Stimulated activated memory B cell treated with anti-CD40 and anti-IgM and Interleukin-4, amounts not matched to agents 10 μg/mL and 1 μg/mL and 100 μg/mL, for 72 hours (primary cell): ENCODE measurements at regions not wholly inside any gene's neighbourhood (a gene's known extent, or its start where the extent isn't known, plus 50 kb on each side); places are given as distances from the start of the nearest gene placed in this dataset.

Experiments used
- ATAC-seq: fragments of 150-1000 bp; cut with Tn5 transposase; 2 replicates; pipeline ENCODE4 v1.10.0; 2021
- H3K27ac Mint-ChIP-seq: one replicate; pipeline ENCODE4 v1.8.0; 2022; ENCODE audit warnings: mild to moderate bottlenecking, mixed read lengths
- H3K27me3 Mint-ChIP-seq: one replicate; pipeline ENCODE4 v1.8.0; 2022; ENCODE audit warnings: mixed read lengths
- H3K36me3 Mint-ChIP-seq: one replicate; pipeline ENCODE4 v1.8.0; 2022; ENCODE audit warnings: mixed read lengths
- H3K4me1 Mint-ChIP-seq: one replicate; pipeline ENCODE4 v1.8.0; 2022; ENCODE audit warnings: mixed read lengths
- H3K4me3 Mint-ChIP-seq: one replicate; pipeline ENCODE4 v1.8.0; 2022; ENCODE audit warnings: mild to moderate bottlenecking, moderate library complexity, mixed read lengths
- H3K9me3 Mint-ChIP-seq: one replicate; pipeline ENCODE4 v1.8.0; 2022; ENCODE audit warnings: mixed read lengths

- Mint-ChIP-seq H3K27ac (no peak overlapping the region), H3K4me1 (no peaks in the 10 kb centered on the region), H3K9me3 (no peaks in the 10 kb centered on the region), H3K27me3 (peaks cover 17% of the 10 kb centered on the region), H3K36me3 (no peaks in the 10 kb centered on the region), H3K4me3 (no peak overlapping the region)
- no peak for ATAC-seq
Measured at GRCh38 chr5:67301285-67301903, 104.8 kb upstream of the CD180 start.

DNA sequence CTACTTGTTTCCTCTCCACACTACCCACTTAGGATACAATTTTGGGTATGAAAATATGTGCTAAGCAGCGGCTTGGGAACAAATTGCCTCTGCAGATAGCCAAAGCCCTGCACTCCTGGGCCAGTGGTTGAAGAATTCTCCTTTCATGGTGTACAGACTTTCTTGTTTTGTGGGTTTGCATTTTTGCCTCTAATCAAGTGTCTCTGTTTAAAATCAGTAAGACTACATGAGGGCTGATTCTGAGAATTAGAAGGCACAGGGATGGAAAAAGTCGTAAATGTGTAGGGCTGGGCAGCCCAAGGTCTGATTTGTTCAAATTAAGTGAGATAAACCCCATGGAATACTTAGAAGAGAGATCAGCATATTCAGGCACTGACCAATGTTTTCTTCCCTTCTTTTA is 103.7 kb upstream of the CD180 start:
- no peak for ATAC-seq
- Mint-ChIP-seq H3K9me3 (no peaks in the 10 kb centered on the region), H3K4me3 (no peak overlapping the region), H3K27ac (no peak overlapping the region), H3K4me1 (no peaks in the 10 kb centered on the region), H3K36me3 (no peaks in the 10 kb centered on the region), H3K27me3 (peaks cover 21% of the 10 kb centered on the region)

GRCh38 chr5:67299231-67299735 is 102.7 kb upstream of the CD180 start:
- Mint-ChIP-seq H3K4me3 (no peak overlapping the region), H3K36me3 (no peaks in the 10 kb centered on the region), H3K4me1 (no peaks in the 10 kb centered on the region), H3K27ac (no peak overlapping the region), H3K27me3 (peaks cover 31% of the 10 kb centered on the region), H3K9me3 (no peaks in the 10 kb centered on the region)
- no peak for ATAC-seq

DNA sequence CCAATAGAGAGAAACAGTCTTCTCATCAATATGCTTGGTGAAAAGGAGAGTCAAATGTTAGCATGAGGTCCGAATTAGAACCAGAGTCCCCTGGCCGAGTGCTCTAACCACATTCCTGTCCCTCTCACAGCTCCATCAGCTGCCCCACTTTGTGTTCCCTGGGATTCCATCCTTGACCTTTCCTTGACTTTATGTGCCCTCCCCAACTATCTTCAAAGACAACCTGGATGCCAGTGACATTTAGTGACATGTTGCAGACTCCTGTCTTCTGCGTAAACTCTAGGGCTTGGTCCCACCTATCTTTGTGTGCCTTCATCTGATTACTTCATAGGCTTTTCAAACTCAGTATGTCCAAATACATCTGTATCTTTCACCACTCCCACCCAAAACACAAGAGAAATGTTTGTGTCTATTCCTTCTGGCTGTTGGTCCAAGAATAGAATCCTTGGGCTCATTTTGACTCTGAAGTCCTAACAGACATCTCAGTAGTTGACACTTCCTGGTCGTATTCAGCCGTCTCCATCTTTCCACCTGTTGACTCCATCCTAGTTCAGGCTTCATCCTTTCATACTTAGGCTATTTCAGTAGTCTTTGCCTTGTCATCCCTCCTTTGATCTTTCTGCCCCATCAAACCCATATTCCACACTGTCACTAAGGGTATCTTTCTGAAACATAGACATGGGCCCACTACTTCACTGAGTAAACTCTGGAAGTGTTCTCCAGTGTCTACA is 101.4 kb upstream of the CD180 start:
- H3K4me3 Mint-ChIP-seq: no peak overlapping the region
- H3K27me3 Mint-ChIP-seq: peaks cover 34% of the 10 kb centered on the region
- H3K27ac Mint-ChIP-seq: no peak overlapping the region
- no peaks in the 10 kb centered on the region for H3K4me1 Mint-ChIP-seq
- no peaks in the 10 kb centered on the region for H3K36me3 Mint-ChIP-seq
- ATAC-seq: no peak
- H3K9me3 Mint-ChIP-seq: no peaks in the 10 kb centered on the region

DNA sequence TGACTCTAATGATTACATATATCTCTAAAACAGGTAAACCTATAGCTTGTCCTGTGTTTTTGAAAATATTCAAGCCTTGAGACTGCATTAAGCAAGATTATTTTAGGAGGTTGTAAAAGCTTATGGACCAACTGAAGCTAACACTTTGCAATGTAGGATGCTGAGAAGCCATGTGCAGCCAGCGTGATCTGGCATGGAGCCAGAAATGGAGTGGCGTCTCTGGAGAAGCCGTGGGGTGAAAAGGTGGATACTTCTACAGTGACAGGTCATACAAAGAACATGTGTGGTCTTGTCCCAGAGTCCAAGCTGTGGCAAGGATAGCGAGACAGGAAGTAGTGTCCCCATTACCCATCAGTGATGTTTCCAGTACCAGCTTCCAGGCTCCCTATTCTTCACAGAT is 100.8 kb upstream of the CD180 start:
- ATAC-seq: no peak
- Mint-ChIP-seq H3K9me3 (no peaks in the 10 kb centered on the region), H3K4me3 (no peak overlapping the region), H3K4me1 (no peaks in the 10 kb centered on the region), H3K27ac (no peak overlapping the region), H3K27me3 (peaks cover 34% of the 10 kb centered on the region), H3K36me3 (no peaks in the 10 kb centered on the region)

DNA sequence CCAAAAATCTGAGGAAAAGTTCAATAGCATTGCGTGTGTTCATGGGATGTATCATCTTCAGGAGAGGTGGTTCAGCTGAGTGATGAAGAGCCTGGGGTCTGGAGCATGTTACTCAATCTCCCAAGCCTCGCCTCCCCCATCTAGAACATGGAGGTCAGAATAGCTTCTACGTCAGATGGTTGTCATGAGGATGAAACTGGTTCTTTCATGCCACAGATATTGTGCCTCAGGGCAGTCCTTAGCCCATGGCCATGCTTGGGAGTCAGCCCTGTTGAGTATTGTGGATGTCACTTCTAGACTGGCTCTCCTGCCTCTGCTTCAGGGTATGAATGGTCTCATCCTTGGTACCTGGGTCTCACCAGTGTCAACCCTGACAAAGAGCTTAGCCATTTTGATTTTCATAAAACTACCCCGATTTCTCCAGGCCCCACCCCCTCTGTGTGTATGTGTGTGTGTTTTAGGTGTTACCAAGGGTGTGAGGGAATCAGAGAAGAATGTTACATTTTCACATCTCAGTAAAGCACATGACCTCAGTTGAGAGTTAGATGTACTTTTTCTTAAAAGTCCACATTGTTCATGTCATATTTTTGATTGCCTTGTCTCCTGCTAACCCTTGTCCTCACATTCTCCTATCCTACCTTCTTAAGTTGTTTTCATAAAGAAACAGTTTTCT is 97.8 kb upstream of the CD180 start:
- Mint-ChIP-seq H3K4me1 (no peaks in the 10 kb centered on the region), H3K4me3 (no peak overlapping the region), H3K27me3 (peaks cover 18% of the 10 kb centered on the region), H3K36me3 (no peaks in the 10 kb centered on the region), H3K9me3 (no peaks in the 10 kb centered on the region), H3K27ac (no peak overlapping the region)
- no peak for ATAC-seq

DNA sequence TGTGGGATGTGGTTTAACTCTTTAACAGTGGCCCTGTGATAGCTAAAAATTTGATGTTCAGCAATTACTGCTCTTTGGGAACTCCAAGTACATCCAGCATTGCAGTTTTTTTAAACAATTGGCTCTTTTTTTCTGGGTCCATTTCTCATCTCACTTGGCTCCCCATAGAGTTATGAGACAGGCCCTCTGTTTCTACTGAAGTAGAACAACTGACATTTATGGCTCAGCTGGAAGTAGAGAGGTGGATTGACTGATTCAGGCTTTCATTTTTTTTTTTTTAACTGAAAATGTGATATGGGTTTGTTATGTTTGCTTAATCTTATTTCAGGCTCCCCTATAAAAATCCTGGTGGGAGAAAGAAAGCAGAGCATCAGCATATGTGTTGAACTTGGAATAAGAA is 96.6 kb upstream of the CD180 start:
- no peak overlapping the region for H3K27ac Mint-ChIP-seq
- ATAC-seq: no peak
- H3K4me3 Mint-ChIP-seq: no peak overlapping the region
- H3K27me3 Mint-ChIP-seq: peaks cover 17% of the 10 kb centered on the region
- H3K36me3 Mint-ChIP-seq: no peaks in the 10 kb centered on the region
- no peaks in the 10 kb centered on the region for H3K9me3 Mint-ChIP-seq
- peaks cover 9% of the 10 kb centered on the region for H3K4me1 Mint-ChIP-seq

DNA sequence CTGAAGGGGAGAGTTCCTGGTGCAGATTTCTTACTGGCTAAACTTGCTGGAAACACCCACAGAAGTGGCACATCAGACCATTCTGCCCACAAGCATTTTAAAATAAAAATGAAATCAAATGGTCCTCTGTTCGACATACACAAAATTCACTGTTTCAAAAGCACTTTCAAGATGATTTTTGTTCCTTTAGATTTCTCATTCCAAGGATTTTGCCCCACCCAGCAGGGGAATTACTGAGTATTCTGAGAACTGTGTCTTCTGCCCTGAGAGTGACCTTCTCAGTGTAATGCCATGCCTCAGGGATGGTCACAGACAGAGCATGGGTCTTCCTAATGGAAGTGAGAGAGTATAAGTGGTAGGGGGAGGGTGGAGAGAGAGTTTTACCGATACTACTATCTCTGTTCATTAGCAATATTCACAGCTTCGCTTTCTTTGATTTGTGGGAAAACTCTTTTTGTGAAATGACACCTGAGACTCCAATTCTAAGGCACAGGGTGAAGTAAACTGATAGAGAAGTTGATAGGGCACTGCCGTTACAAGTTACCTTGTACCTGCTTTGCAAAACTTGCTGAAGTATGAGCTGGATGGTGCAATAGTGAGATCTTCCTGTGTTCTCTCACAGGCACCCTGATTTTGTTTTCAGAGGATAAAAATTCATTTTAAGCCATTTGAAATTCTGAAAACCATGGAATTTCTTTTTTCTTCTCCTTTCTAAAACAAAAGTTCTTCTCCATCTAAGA is 95.8 kb upstream of the CD180 start:
- no peak overlapping the region for H3K4me3 Mint-ChIP-seq
- ATAC-seq: no peak
- peaks cover 17% of the 10 kb centered on the region for H3K27me3 Mint-ChIP-seq
- H3K36me3 Mint-ChIP-seq: no peaks in the 10 kb centered on the region
- peaks cover 9% of the 10 kb centered on the region for H3K4me1 Mint-ChIP-seq
- no peaks in the 10 kb centered on the region for H3K9me3 Mint-ChIP-seq
- no peak overlapping the region for H3K27ac Mint-ChIP-seq

GRCh38 chr5:67291671-67292070 is 95.1 kb upstream of the CD180 start:
- Mint-ChIP-seq H3K27ac (no peak overlapping the region), H3K4me3 (no peak overlapping the region), H3K36me3 (no peaks in the 10 kb centered on the region), H3K27me3 (peaks cover 17% of the 10 kb centered on the region), H3K9me3 (no peaks in the 10 kb centered on the region), H3K4me1 (peaks cover 9% of the 10 kb centered on the region)
- ATAC-seq: no peak

DNA sequence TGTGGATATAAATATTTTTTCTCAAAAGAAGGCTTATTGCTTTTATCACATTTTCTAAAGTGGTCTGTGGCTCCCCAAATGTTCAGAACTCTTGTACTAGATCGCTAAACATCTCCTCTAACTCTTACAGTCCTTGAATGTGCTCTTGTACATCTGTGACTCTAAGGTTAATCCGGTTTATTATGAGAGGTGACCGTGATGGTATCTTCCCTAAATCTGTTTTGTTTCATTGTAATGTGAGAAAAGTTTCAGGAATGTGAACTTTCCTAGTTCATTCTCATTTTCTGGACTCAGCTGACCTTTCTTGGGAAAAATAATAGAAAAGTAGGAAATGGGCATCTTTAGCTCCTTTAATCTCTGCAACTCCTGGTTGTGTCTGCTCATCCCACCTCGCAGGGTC is 94.5 kb upstream of the CD180 start:
- no peaks in the 10 kb centered on the region for H3K9me3 Mint-ChIP-seq
- peaks cover 17% of the 10 kb centered on the region for H3K27me3 Mint-ChIP-seq
- H3K36me3 Mint-ChIP-seq: no peaks in the 10 kb centered on the region
- peaks cover 9% of the 10 kb centered on the region for H3K4me1 Mint-ChIP-seq
- no peak for ATAC-seq
- no peak overlapping the region for H3K4me3 Mint-ChIP-seq
- H3K27ac Mint-ChIP-seq: no peak overlapping the region

DNA sequence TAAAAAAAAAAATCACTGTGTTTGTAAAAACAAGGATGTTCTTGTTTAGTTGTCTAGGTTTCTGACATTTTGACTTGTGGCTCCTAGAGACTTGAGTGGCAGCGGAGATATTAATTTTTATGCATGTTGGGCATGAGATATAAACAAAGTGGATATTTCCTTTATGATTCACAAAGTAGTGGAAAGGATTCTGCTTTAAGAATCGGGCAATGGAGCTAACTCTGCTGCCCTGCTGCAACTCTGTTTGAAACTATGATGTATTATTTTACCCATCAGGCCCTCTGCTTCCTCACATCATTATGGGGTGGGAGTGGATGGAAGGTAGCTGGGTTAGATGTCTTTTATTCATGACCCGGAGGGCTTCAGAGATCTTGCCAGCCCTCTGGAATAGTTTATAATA is 94.1 kb upstream of the CD180 start:
- Mint-ChIP-seq H3K27me3 (peaks cover 16% of the 10 kb centered on the region), H3K27ac (no peak overlapping the region), H3K4me1 (peaks cover 9% of the 10 kb centered on the region), H3K9me3 (no peaks in the 10 kb centered on the region), H3K36me3 (no peaks in the 10 kb centered on the region), H3K4me3 (no peak overlapping the region)
- no peak for ATAC-seq

GRCh38 chr5:67289763-67290521 is 93.3 kb upstream of the CD180 start:
- H3K4me1 Mint-ChIP-seq: peaks cover 9% of the 10 kb centered on the region
- no peaks in the 10 kb centered on the region for H3K9me3 Mint-ChIP-seq
- no peak overlapping the region for H3K27ac Mint-ChIP-seq
- no peak for ATAC-seq
- no peaks in the 10 kb centered on the region for H3K36me3 Mint-ChIP-seq
- H3K27me3 Mint-ChIP-seq: peaks cover 9% of the 10 kb centered on the region
- no peak overlapping the region for H3K4me3 Mint-ChIP-seq

- no peaks in the 10 kb centered on the region for H3K27me3 Mint-ChIP-seq
- H3K4me1 Mint-ChIP-seq: peaks cover 9% of the 10 kb centered on the region
- H3K36me3 Mint-ChIP-seq: no peaks in the 10 kb centered on the region
- H3K27ac Mint-ChIP-seq: no peak overlapping the region
- H3K4me3 Mint-ChIP-seq: no peak overlapping the region
- H3K9me3 Mint-ChIP-seq: no peaks in the 10 kb centered on the region
- ATAC-seq: no peak
Measured at GRCh38 chr5:67287510-67288268, 91.1 kb upstream of the CD180 start.

GRCh38 chr5:67286006-67286405 is 89.4 kb upstream of the CD180 start:
- H3K36me3 Mint-ChIP-seq: no peaks in the 10 kb centered on the region
- H3K27ac Mint-ChIP-seq: no peak overlapping the region
- no peak for ATAC-seq

More at GRCh38 chr5:67286006-67286405, 89.4 kb upstream of the CD180 start:
- H3K4me3 Mint-ChIP-seq: no peak overlapping the region
- H3K9me3 Mint-ChIP-seq: peaks cover 2% of the 10 kb centered on the region
- peaks cover 9% of the 10 kb centered on the region for H3K4me1 Mint-ChIP-seq
- no peaks in the 10 kb centered on the region for H3K27me3 Mint-ChIP-seq
